HG02852 (cell line): ENCODE measurements at regions not wholly inside any gene's neighbourhood (a gene's known extent, or its start where the extent isn't known, plus 50 kb on each side); places are given as distances from the start of the nearest gene placed in this dataset.
"Not testable (repeated sequence)": the region's sequence is repeated elsewhere in the genome, so short reads cannot be mapped to it uniquely, and the experiment has no call there.

Experiments used
- ATAC-seq: cut with Tn5 transposase; IDR thresholded peaks from one replicate; pipeline ENCODE4 v1.9.1; 2021; ENCODE audit warnings: mild to moderate bottlenecking, moderate library complexity; ENCODE audit not compliant: unreplicated experiment

- no peak for ATAC-seq
These were observed 194.3 kb upstream of the SOX21 start for GRCh38 chr13:94906605-94907004.

DNA sequence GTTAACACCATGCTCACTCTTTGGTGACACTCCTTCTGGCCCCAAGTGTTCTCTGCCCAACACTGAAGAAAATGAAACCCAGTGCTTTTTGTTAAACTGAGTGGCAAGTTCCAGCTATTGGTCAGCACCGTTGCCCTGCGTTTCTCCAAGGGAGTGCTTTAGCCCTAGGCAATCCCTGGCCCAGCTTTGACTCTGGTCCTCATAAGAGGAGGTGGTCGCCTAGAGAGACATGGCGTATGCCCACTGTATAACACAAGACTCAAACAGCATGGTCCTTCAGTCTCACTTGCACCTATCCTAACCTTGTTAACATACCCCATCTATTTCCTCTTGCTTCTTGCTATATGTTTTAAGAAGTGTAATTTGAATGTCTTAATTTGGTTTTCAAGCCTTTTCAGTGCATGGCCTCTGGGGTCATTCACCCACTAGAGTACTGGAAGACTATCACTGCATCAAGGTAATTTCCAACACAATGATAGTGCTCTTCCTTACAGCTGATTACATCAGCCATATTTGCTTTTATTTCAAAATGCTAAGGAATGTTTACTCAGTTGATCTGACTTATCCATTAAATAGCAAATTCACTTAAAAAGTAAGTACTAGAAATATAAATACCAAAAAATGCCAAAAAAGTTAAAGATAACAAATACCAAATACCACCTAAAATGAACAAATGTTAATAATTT, 190.5 kb upstream of the SOX21 start:
- no peak for ATAC-seq

- no peak for ATAC-seq
These were observed 188.7 kb upstream of the SOX21 start for GRCh38 chr13:94901070-94901469.

DNA sequence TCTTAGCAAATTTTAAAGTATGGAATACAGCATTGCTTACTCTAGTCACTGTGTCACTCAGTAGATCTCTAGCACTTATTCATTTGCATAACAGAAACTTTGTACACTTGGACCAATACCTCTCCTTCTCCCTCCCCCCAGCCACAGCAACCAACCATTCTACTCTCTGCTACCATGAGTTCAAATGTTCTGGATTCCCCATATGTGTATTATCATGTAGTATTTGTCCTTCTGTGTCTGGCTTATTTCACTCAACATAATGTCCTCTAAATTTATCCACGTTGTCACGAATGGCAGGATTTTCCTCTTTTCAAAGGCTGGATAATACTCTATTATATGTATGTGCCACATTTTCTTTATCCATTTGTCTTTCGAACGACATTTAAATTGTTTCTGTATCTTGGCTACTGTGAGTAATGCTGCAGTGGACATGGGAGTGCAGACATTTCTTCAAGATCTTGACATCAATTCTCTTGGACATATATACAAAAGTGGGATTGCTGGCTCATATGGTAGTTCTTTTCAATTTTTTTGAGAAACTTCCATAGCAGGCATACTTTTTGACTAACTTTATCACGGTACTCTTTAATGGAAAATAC, 184.5 kb upstream of the SOX21 start:
- no peak for ATAC-seq

GRCh38 chr13:94896238-94896637, 183.9 kb upstream of the SOX21 start:
- ATAC-seq = no peak

- ATAC-seq = no peak
These were observed 173.8 kb upstream of the SOX21 start for GRCh38 chr13:94886191-94886590.

- ATAC-seq = no peak
These were observed 168.1 kb upstream of the SOX21 start for GRCh38 chr13:94880463-94880862.

GRCh38 chr13:94878602-94879165, 166.3 kb upstream of the SOX21 start:
- no peak for ATAC-seq

DNA sequence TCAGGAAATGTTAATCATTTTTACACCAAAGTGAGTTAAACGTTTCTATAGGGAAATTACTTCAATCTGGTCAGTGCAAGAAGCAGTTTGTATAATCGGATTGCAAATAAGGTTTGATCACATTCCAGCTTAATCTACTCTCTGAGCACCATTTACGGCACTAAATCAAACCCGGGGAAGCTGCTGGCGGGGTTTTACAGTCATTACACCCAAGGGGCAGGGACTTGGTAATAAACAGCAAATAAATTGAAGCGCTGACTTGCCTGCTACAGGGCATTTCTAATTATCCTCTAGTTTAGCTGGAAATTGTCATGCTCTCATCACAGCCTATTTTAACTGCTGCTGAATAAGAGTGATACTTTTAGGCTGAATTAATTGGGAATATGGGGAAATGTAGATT, 152.1 kb upstream of the SOX21 start:
- ATAC-seq = no peak

DNA sequence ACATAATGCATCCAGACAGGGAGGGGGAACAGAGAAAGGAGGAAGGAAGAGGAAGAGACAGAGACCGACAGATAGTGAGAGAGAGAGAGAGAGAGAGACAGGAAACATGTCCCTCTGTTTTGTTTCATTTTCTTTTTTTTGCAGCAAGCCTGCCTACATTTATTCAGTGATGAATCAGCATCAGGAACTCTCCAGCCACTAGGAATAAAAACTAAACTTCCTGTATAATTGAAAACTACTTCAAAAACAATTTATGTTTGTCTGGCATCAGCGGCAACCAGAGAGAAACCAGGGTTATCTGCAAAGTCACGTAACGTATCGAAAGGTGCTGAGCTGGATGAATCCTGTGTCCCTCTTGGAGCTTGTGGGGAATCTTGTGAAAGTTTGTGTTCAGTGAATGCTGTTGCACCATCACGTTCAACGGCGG, 148.6 kb upstream of the SOX21 start:
- ATAC-seq = no peak

- ATAC-seq = no peak
These were observed 147.5 kb upstream of the SOX21 start for GRCh38 chr13:94859811-94860210.

DNA sequence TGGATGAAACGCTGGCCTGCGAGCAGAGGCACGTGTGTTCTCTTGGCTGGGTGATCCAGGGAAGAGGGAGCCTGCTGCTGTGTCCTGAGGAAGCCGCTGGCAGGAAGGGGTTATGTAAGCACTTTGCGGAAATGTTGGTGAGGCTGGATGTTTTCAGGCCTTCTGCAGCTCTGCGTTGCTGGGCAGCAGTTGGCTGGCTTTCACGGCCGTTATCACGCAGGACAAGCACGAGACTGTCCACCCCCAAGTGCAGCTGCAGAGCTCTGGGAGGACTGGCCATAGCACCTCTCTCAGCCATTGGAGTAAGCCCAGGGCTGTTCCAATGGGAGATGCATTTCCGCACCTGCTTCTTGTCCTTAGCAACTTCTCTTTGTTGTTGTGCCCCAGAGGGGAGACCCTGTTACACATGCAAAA, 146.9 kb upstream of the SOX21 start:
- no peak for ATAC-seq

DNA sequence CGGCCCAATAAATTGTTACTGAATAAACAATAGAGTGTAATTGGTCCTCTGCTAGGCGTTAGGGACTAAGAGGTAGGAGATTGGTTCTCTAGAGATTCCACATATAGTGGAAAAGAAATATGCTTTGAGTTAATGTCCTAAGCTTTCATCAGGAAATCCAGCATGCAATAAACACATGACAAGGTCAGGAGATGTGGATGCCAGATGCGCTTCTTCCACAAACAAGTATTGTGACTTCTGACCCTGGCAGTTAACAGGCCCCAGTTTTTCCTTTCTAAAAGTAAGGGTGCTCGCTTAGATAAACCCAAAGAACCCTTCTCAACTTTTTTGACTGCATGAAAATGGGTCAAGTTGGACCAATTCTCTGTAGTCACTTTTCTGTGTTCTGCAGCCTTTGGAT, 146.5 kb upstream of the SOX21 start:
- no peak for ATAC-seq

- no peak for ATAC-seq
These were observed 142.3 kb upstream of the SOX21 start for GRCh38 chr13:94854688-94855087.

- no peak for ATAC-seq
These were observed 139.2 kb upstream of the SOX21 start for GRCh38 chr13:94851576-94851975.

DNA sequence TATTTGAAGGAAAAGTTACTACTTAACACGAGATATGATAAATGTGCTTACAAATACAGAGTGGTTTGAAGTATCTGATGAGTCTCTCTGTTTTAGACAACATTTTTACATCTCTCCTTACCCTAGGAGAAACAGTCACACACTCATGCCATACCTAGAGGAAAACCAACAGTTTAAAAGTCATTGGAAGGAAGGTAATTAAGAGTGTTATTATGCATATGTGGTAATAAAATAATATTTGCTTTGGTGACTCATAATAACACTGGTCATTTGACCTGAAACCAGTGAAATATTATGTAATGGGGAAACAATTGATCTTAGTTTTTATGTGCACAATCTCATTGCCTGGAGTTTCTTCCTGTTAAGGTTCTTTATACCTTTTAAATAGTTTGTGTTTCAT, 136.9 kb upstream of the SOX21 start:
- ATAC-seq = no peak

DNA sequence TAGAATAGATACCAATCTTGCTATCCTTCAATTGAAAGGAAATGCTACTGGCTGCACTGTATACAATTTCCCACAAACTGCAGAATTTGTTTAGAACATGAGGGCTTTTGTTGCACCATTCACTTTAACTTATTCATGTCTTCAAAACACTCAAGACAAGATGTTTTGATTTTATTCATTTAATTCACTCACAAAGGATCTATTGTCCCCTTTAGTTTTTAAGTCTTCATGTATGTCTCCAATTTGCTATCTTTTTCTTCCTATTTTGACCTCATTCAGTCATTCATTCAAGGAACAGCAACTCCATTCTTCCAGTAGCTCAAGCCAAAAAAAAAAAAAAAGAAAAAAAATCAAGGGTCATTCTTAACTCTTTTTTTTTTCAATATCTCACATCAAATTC, 130.6 kb upstream of the SOX21 start:
- no peak for ATAC-seq

DNA sequence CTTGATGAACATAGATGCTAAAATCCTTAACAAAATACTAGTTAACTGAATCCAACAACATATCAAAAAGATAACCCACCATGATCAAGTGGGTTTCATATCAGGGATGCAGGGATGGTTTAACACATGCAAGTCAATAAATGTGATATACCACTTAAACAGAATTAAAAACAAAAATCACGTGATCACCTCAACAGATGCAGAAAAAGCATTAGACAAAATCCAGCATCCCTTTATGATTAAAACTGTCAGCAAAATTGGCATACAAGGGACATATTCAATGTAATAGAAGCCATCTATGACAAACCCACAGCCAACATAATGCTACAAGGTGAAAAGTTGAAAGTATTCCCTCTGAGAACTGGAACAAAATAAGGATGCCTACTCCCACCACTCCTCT, 124.7 kb upstream of the SOX21 start:
- not testable (repeated sequence) for ATAC-seq

DNA sequence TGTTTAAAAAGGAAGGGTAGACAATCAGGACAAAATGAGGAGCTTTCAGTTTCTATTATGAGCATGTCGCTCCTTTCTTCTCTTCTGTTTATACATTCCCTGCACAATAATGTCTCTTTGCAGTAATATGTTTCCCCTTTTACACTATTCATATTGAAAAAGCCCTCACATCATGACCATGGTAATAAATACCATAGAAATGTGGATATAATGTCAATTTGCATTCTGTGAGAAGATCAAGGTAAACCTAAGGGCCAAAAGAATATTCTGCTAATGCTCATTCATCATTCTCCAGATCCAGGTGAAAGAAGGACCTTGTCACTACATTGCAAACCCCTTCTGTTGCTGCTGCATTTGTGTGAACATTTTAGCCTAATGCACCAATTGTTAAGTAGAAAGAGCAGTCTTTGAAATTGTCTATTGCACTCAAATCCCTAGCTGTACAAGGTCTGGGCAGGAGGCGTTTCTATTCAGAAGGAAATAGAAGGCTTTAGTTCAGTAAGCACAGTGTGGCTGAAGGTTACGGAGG, 117.6 kb upstream of the SOX21 start:
- no peak for ATAC-seq

GRCh38 chr13:94829185-94829836, 117.0 kb upstream of the SOX21 start:
- no peak for ATAC-seq

- no peak for ATAC-seq
These were observed 115.2 kb upstream of the SOX21 start for GRCh38 chr13:94827566-94827965.

DNA sequence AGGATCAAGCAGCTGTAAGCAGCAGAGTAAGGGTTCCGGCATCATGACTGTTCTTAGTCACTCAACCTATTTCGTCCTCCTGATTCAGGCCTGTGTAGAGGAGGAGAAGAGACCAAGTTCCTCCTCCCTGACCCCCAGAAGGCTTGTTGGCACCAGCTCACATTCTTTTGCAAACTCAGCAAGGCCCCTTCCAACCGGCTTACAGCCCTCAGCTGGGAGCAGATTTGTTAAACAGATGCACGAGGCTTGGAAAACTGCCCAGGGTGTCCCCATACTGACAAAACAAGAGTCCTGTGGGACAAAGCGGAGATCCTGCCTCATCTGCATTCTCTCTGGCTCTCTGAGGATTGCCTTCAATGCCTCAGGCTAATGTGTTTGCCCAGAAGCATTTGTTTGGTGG, 113.2 kb upstream of the SOX21 start:
- no peak for ATAC-seq
